IMR-90 (cell line): ENCODE measurements at regions not wholly inside any gene's neighbourhood (a gene's known extent, or its start where the extent isn't known, plus 50 kb on each side); places are given as distances from the start of the nearest gene placed in this dataset.

Experiments
- ATAC-seq: fragments of 200-7000 bp; cut with Tn5 transposase; 2 replicates; pipeline ENCODE4 v1.9.1; 2020; ENCODE audit warnings: low read depth, mild to moderate bottlenecking, moderate library complexity
- BruUV-seq: library from RNA; stranded (reverse); fragments of 400-500 nt; replicated peaks from 2 replicates; lab custom pipeline; 2021; lab: Mats Ljungman, UMichigan
- CTCF ChIA-PET: fragments of 300-600 bp; formaldehyde crosslinking; extraction: SDS; loops from one replicate; lab custom pipeline; 2021; ENCODE audit warnings: antibody characterized with exemption; lab: Yijun Ruan, JAX
- POLR2A ChIA-PET: fragments of 300-600 bp; sonication (Branson Sonifier 250); formaldehyde crosslinking; loops from one replicate; lab custom pipeline; 2022; ENCODE audit warnings: antibody characterized with exemption; ENCODE audit not compliant: unreplicated experiment; lab: Charles Lee
- DNase-seq: peaks from one replicate; pipeline ENCODE4 v3.0.0; 2013
- H2AFZ ChIP-seq: replicated peaks from 2 replicates; pipeline ENCODE3; 2013; ENCODE audit warnings: low read length, mild to moderate bottlenecking; ENCODE audit not compliant: poor library complexity
- H2AK5ac ChIP-seq: 2 replicates; pipeline ENCODE4 v1.6.1; 2013; ENCODE audit warnings: low read depth, low read length, inconsistent platforms
- H2AK9ac ChIP-seq: replicated peaks from 2 replicates; pipeline ENCODE3; 2013; ENCODE audit warnings: mild to moderate bottlenecking, low read depth, low read length, moderate library complexity; ENCODE audit not compliant: poor library complexity
- H2BK120ac ChIP-seq: 2 replicates; pipeline ENCODE4 v1.6.1; 2013; ENCODE audit warnings: low read depth, low read length, inconsistent platforms
- H2BK15ac ChIP-seq: 3 replicates; pipeline ENCODE4 v1.6.1; 2013; ENCODE audit warnings: low read depth, low read length, inconsistent platforms
- H2BK20ac ChIP-seq: 2 replicates; pipeline ENCODE4 v1.6.1; 2013; ENCODE audit warnings: low read depth, mild to moderate bottlenecking, inconsistent platforms, low read length, moderate library complexity
- H2BK5ac ChIP-seq: 2 replicates; pipeline ENCODE4 v1.6.1; 2013; ENCODE audit warnings: mild to moderate bottlenecking, low read depth, low read length, inconsistent platforms; ENCODE audit not compliant: poor library complexity, severe bottlenecking
- H3K14ac ChIP-seq: replicated peaks from 2 replicates; pipeline ENCODE4 v1.6.1; 2013; ENCODE audit warnings: low read depth, low read length, inconsistent platforms
- H3K18ac ChIP-seq: 2 replicates; pipeline ENCODE4 v1.6.1; 2013; ENCODE audit warnings: low read depth, low read length, control low read depth
- H3K23ac ChIP-seq: 2 replicates; pipeline ENCODE4 v1.6.1; 2013; ENCODE audit warnings: low read depth, low read length, inconsistent platforms
- H3K27ac ChIP-seq: 2 replicates; pipeline ENCODE4 v1.5.1; 2013; ENCODE audit warnings: mild to moderate bottlenecking, control low read depth, low read length; ENCODE audit not compliant: insufficient read depth
- H3K27me3 ChIP-seq: 2 replicates; pipeline ENCODE4 v1.6.1; 2013; ENCODE audit warnings: low read length; ENCODE audit not compliant: control insufficient read depth, insufficient read depth
- H3K36me3 ChIP-seq: 2 replicates; pipeline ENCODE4 v1.6.1; 2013; ENCODE audit warnings: low read length, mixed read lengths; ENCODE audit not compliant: control insufficient read depth, insufficient read depth
- H3K4ac ChIP-seq: 2 replicates; pipeline ENCODE4 v1.6.1; 2013; ENCODE audit warnings: low read depth, low read length, inconsistent platforms
- H3K4me1 ChIP-seq: 2 replicates; pipeline ENCODE4 v1.6.1; 2013; ENCODE audit warnings: low read length, mixed read lengths; ENCODE audit not compliant: control insufficient read depth, insufficient read depth
- H3K4me2 ChIP-seq: 2 replicates; pipeline ENCODE4 v1.6.1; 2013; ENCODE audit warnings: low read depth, mild to moderate bottlenecking, control low read depth, low read length, moderate library complexity
- H3K4me3 ChIP-seq: 2 replicates; pipeline ENCODE4 v1.5.1; 2013; ENCODE audit warnings: low read depth, mild to moderate bottlenecking, control low read depth, low read length, moderate library complexity; ENCODE audit not compliant: insufficient read depth
- H3K56ac ChIP-seq: 2 replicates; pipeline ENCODE4 v1.6.1; 2013; ENCODE audit warnings: low read length, inconsistent platforms; ENCODE audit not compliant: insufficient read depth; ENCODE audit errors: extremely low read depth
- H3K79me1 ChIP-seq, 2 experiments: 2 replicates each; pipeline ENCODE4 v1.6.1; 2013; ENCODE audit warnings: low read length in 2 of 2, inconsistent platforms in 1 of 2, low read depth in 1 of 2
- H3K9ac ChIP-seq: 2 replicates; pipeline ENCODE4 v1.6.1; 2013; ENCODE audit warnings: low read depth, low read length, control low read depth
- H3K9me1 ChIP-seq: 2 replicates; pipeline ENCODE4 v1.6.1; 2013; ENCODE audit warnings: low read length, inconsistent platforms; ENCODE audit not compliant: insufficient read depth
- H3K9me3 ChIP-seq: 2 replicates; pipeline ENCODE4 v1.6.1; 2013; ENCODE audit warnings: low read length; ENCODE audit not compliant: control insufficient read depth, insufficient read depth
- H4K20me1 ChIP-seq: 2 replicates; pipeline ENCODE4 v1.6.1; 2013; ENCODE audit warnings: low read length, inconsistent platforms; ENCODE audit not compliant: insufficient read depth
- H4K5ac ChIP-seq: 2 replicates; pipeline ENCODE4 v1.6.1; 2013; ENCODE audit warnings: mild to moderate bottlenecking, low read depth, low read length, control low read depth
- H4K8ac ChIP-seq, 2 experiments: 2 replicates each; pipeline ENCODE4 v1.6.1; 2013; ENCODE audit warnings: low read depth in 2 of 2, low read length in 2 of 2, control low read depth in 1 of 2, inconsistent platforms in 1 of 2
- H4K91ac ChIP-seq: 2 replicates; pipeline ENCODE4 v1.6.1; 2013; ENCODE audit warnings: low read depth, low read length, inconsistent platforms; ENCODE audit not compliant: insufficient read depth
- BHLHE40 ChIP-seq: fragments of 150-350 bp; IDR thresholded peaks from 2 replicates; pipeline ENCODE4 v1.6.1; 2016; ENCODE audit warnings: mild to moderate bottlenecking, low read depth, low read length
- CEBPB ChIP-seq: IDR thresholded peaks from 2 replicates; pipeline ENCODE4 v1.6.1; 2012; ENCODE audit warnings: low read depth, low read length, improper control_type of control experiment
- CHD1 ChIP-seq: IDR thresholded peaks from 2 replicates; pipeline ENCODE4 v1.6.1; 2012; ENCODE audit warnings: low read depth, low read length, improper control_type of control experiment
- CTCF ChIP-seq: conservative IDR thresholded peaks from 2 replicates; pipeline ENCODE4 v1.5.1; 2012; ENCODE audit warnings: mild to moderate bottlenecking, low read depth, low read length, improper control_type of control experiment
- ELK1 ChIP-seq: fragments of 150-350 bp; IDR thresholded peaks from 2 replicates; pipeline ENCODE4 v1.6.1; 2016; ENCODE audit warnings: low read depth, mild to moderate bottlenecking, low read length, moderate library complexity, borderline replicate concordance
- MAFK ChIP-seq: IDR thresholded peaks from 2 replicates; pipeline ENCODE4 v1.6.1; 2012; ENCODE audit warnings: low read depth, low read length, improper control_type of control experiment
- MXI1 ChIP-seq: IDR thresholded peaks from 2 replicates; pipeline ENCODE4 v1.6.1; 2012; ENCODE audit warnings: low read depth, mild to moderate bottlenecking, low read length, moderate library complexity, borderline replicate concordance
- NFE2L2 ChIP-seq: fragments of 150-350 bp; IDR thresholded peaks from 2 replicates; pipeline ENCODE4 v1.6.1; 2016; ENCODE audit warnings: low read depth, mild to moderate bottlenecking, low read length
- RFX5 ChIP-seq: IDR thresholded peaks from 2 replicates; pipeline ENCODE4 v1.8.0; 2012; ENCODE audit warnings: low read depth, mild to moderate bottlenecking, low read length, moderate library complexity
- SMC3 ChIP-seq: fragments of 150-350 bp; IDR thresholded peaks from 2 replicates; pipeline ENCODE4 v1.6.1; 2016; ENCODE audit warnings: low read depth, mild to moderate bottlenecking, antibody characterized with exemption, low read length, moderate library complexity
- WGBS, 2 experiments: methylation state at CpG; one replicate each; pipeline versions ENCODE4 v1.1.5 to v1.1.7; 2013; ENCODE audit warnings: missing lambda C conversion rate in 2 of 2; ENCODE audit not compliant: insufficient read length in 1 of 2; ENCODE audit errors: extremely low coverage in 2 of 2; 5-methylcytosine and 5-hydroxymethylcytosine counted together
- dilution Hi-C: fragments of 300-500 bp; cut with HindIII; formaldehyde crosslinking; loops from one replicate; pipeline ENCODE4 v1.14.3; 2018; ENCODE audit warnings: low sequenced_read_pairs; ENCODE audit not compliant: unreplicated experiment
- in situ Hi-C: fragments of 300-500 bp; cut with MboI; formaldehyde crosslinking; loops from 3 replicates; pipeline ENCODE4 v1.14.3; 2019; ENCODE audit warnings: low sequenced_read_pairs, inconsistent platforms, mixed read lengths
- intact Hi-C: fragments of 100-400 bp; cut with micrococcal nuclease; formaldehyde crosslinking; loops from 2 replicates; pipeline ENCODE4 v1.10.0; 2022

- Histone ChIP-seq H3K4me3 (no peak overlapping the region), H3K4me1 (no peaks in the 10 kb centered on the region), H4K20me1 (no peaks in the 10 kb centered on the region), H2AK9ac (no peak overlapping the region), H3K27me3 (peaks cover 28% of the 10 kb centered on the region), H4K8ac (no peak overlapping the region), H3K9ac (no peak overlapping the region), H2AFZ (no peak overlapping the region), H4K5ac (no peak overlapping the region), H3K36me3 (no peaks in the 10 kb centered on the region), H2BK15ac (no peak overlapping the region), H3K4me2 (no peak overlapping the region), H3K9me3 (no peaks in the 10 kb centered on the region; the same call in 1 of the 2 replicates), H3K14ac (no peak overlapping the region), H2BK20ac (no peak overlapping the region), H4K91ac (no peak overlapping the region), H3K56ac (no peak overlapping the region; the same call in 1 of the 2 replicates), H2BK120ac (no peak overlapping the region), H3K27ac (no peak overlapping the region), H2AK5ac (no peak overlapping the region), H3K23ac (no peak overlapping the region), H3K9me1 (no peaks in the 10 kb centered on the region), H3K18ac (no peak overlapping the region), H3K4ac (no peak overlapping the region), H2BK5ac (no peak overlapping the region), H3K79me1 (no peaks in the 10 kb centered on the region)
- TF ChIP-seq NFE2L2 = no peak
- TF ChIP-seq BHLHE40 = no peak
- TF ChIP-seq CTCF = no peak
- no peak for TF ChIP-seq SMC3
- no peak for TF ChIP-seq CHD1
- TF ChIP-seq MXI1 = no peak
- no peak for TF ChIP-seq RFX5
- TF ChIP-seq MAFK = no peak
- no peak for TF ChIP-seq ELK1
- TF ChIP-seq CEBPB = no peak
- intact Hi-C loops = no loop called here
- POLR2A ChIA-PET = no interaction called here
- WGBS, 2 experiments = 44% methylated on average over 5 of the region's 21 CpGs; no CpG with 5 or more reads in 1 of the 2 experiments
- DNase-seq (no peak), ATAC-seq (no peak)
- in situ Hi-C loops = no loop called here
- no TSS peak for BruUV-seq
- CTCF ChIA-PET = interaction anchor here (0.8 kb wide), 1 partner anchor 9 kb away, joined by 3 read pairs; no protein-coding TSS in a partner anchor
- dilution Hi-C loops = no loop called here
Measured at GRCh38 chr3:193960487-193961274, 175.3 kb upstream of the HES1 start.
